22Rv1 (cell line): ENCODE measurements at regions not wholly inside any gene's neighbourhood (a gene's known extent, or its start where the extent isn't known, plus 50 kb on each side); places are given as distances from the start of the nearest gene placed in this dataset.

Experiments used
- H3K27ac ChIP-seq: fragments of 450-650 bp; 2 replicates; pipeline ENCODE4 v1.5.1; 2017
- ZFX ChIP-seq: fragments of 450-650 bp; IDR thresholded peaks from 2 replicates; pipeline ENCODE4 v1.6.1; 2017; ENCODE audit warnings: antibody characterized with exemption, borderline replicate concordance
- TF ChIP-seq, protein P1 (sequence below): fragments of 450-650 bp; IDR thresholded peaks from 2 replicates; pipeline ENCODE4 v1.5.1; 2017; ENCODE audit warnings: mild to moderate bottlenecking

DNA sequence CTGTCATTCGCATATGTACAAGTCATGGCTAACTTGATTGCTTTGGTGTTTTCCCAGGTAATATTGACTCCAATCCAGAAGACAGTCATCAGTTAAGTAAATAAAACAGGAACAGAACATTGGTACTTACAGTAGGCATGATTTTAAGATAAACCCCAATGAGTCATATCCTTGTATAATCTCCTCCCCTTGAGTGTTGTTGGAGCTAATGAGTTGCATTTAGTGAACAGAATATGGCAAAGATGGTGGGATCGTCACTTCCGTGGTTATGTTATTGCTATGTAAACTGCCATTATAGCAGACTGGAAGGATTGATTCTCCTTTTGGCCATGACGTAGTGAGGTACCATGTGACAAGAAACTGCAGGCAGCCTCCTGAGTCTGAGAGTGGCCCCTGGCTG is 102.2 kb downstream of the TMX1 start:
- peak overlapping the region; percentile 56 for H3K27ac ChIP-seq
- TF ChIP-seq, protein P1, sequence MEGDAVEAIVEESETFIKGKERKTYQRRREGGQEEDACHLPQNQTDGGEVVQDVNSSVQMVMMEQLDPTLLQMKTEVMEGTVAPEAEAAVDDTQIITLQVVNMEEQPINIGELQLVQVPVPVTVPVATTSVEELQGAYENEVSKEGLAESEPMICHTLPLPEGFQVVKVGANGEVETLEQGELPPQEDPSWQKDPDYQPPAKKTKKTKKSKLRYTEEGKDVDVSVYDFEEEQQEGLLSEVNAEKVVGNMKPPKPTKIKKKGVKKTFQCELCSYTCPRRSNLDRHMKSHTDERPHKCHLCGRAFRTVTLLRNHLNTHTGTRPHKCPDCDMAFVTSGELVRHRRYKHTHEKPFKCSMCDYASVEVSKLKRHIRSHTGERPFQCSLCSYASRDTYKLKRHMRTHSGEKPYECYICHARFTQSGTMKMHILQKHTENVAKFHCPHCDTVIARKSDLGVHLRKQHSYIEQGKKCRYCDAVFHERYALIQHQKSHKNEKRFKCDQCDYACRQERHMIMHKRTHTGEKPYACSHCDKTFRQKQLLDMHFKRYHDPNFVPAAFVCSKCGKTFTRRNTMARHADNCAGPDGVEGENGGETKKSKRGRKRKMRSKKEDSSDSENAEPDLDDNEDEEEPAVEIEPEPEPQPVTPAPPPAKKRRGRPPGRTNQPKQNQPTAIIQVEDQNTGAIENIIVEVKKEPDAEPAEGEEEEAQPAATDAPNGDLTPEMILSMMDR, result no peak
- TF ChIP-seq ZFX, result no peak

DNA sequence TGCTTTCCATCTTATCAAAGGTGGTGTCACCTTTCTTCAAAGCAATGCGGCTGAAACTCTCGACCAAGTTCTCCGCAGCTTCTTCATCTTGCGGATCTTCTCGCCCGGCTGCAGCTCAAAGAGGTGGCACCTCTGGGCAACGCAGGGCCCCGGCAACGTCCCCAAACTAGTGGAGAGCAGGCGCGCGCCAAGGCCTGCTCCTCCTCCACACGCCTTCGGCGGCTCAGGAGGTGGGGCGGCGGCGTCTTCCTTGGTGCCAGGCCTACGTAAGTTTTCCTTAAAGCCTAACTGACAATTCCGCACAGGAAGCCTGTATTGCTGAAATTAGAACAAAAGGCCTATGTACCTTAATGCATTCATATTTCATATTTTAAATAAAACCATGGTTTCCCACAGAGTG is 112.0 kb downstream of the TMX1 start:
- no peak overlapping the region for H3K27ac ChIP-seq
- TF ChIP-seq, protein P1, result no peak
- TF ChIP-seq ZFX, result no peak

DNA sequence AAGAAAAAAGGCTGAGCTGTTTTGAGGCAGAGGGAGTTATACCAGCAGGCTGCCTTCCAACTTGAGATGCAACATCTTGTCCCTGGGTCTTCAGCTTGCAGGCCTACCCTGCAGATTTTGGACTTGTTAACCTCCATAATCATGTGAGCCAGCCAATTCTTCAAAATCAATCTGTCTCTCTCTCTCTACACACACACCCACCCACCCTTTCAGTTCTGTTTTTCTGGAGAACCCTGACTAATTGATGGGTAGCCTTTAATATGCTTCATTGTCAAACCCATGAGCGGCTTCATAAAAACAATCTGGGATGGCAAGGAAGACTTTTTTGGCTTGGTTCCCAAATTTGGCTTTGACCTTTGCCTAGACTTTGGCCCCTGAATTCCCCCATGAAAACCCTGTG is 113.9 kb downstream of the TMX1 start:
- TF ChIP-seq, protein P1, result no peak
- no peak for TF ChIP-seq ZFX
- H3K27ac ChIP-seq, result no peak overlapping the region

DNA sequence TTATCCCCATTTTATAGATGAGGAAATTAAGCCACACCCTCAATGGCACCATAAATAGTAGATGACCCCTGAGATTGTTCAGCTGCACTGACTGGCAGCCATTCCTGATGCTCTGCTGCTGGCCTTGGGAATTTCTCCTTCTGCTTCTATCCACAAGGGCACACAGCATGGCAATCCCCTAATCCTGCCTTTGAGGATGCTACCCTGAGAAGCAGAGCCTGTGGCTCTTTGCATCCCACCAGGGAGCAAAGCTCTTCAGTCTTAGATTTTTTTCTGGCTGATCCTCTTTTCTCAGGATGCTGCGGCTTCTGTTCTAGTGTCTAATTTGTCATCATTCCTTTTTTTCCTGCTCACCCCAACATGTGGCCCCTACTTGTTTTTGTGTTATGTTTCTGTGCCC is 114.8 kb downstream of the TMX1 start:
- H3K27ac ChIP-seq, result no peak overlapping the region

DNA sequence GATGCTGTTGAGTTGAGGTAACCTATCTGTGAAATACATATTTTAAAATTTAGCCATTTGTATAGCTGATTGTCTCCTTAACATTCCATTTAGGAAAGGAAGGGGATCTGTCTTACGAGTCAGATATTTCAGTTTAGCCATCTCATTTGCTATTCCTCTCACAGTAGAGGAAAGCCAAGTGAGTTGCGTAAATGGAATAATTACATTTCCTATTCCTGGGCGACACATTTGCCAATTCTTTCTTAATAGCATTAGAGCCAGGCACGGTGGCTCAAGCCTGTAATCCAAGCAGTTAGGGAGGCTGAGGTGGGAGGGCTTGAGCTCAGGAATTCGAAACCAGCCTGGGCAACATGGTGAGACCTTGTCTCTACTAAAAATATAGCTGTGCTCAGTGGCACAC is 116.3 kb downstream of the TMX1 start:
- TF ChIP-seq, protein P1, result no peak
- no peak for TF ChIP-seq ZFX
- no peak overlapping the region for H3K27ac ChIP-seq

More for the DNA sequence above, 114.8 kb downstream of the TMX1 start:
- TF ChIP-seq ZFX, result no peak
- TF ChIP-seq, protein P1, result no peak

DNA sequence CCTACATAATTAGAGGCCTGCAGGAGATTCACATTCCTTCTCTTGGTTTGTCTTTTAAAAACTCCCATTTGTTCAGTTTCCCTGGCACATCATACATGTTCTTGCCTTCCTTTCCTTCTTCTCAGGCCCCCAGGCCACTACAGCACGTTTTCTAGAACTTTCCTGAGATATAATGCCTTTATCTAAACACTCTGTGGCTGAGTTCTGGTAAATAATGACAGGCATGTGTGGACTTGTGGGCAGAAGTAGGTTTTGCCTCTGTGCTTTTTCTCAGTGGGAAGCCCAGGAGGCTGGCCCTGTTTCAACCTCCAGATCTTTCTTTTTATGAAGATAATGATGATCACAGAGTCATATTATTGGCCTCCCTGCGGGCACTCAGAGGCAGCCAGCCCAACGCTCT is 117.2 kb downstream of the TMX1 start:
- H3K27ac ChIP-seq, result no peak overlapping the region
- TF ChIP-seq ZFX, result no peak
- TF ChIP-seq, protein P1, result no peak

DNA sequence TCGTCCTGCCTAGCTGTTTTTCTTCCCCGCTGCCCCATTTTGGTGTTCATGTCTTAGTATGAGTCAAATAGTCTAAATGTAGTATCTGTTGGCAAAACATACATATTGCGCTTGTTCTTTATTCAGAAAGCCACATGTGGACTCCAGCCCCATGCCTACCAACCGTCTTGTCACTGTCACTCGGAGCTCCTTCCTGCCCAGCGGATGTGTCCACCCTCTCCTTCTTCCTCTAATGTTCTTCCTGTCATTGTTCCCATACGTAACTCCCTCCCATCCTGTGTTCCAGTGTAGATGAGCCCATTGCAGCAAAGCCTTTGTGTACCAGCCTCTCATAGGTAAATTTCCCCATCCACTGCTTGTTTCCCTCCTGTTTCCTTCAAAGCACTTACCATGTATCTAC is 120.5 kb downstream of the TMX1 start:
- no peak overlapping the region for H3K27ac ChIP-seq
- TF ChIP-seq, protein P1, result no peak
